ENCODE measurements at regions not wholly inside any gene's neighbourhood (a gene's known extent, or its start where the extent isn't known, plus 50 kb on each side); places are given as distances from the start of the nearest gene placed in this dataset.

- TF ChIP-seq TAF1 (IDR thresholded peaks at IDR 0.05; ENCODE audit: low read depth, low read length) (no peak), POLR2A (IDR thresholded peaks at IDR 0.05; ENCODE audit: low read depth, low read length) (no peak), POLR2AphosphoS5 (IDR thresholded peaks at IDR 0.05; ENCODE audit: low read depth, low read length) (no peak), SPI1 (IDR thresholded peaks at IDR 0.05; ENCODE audit: low read depth, low read length) (no peak)
Observed at GRCh38 chr3:71851878-71852277, 66.9 kb upstream of the PROK2 start.

Data from GM12891 (cell line).